SK-N-SH (cell line): ENCODE measurements at regions not wholly inside any gene's neighbourhood (a gene's known extent, or its start where the extent isn't known, plus 50 kb on each side); places are given as distances from the start of the nearest gene placed in this dataset.

Experiments
- CTCF ChIA-PET: fragments of 300-600, 350-600 bp; formaldehyde crosslinking; extraction: SDS; loops from one replicate; lab custom pipeline; 2021; lab: Yijun Ruan, JAX
- POLR2A ChIA-PET: fragments of 350-600 bp; sonication (Branson Sonifier 250); formaldehyde crosslinking; extraction: SDS; loops from one replicate; lab custom pipeline; 2020; ENCODE audit warnings: antibody characterized with exemption, inconsistent platforms; lab: Yijun Ruan, JAX
- DNase-seq: peaks from one replicate; pipeline ENCODE4 v3.0.0; 2012
- H2AFZ ChIP-seq: fragments of 200-600 bp; sonication (generic); 2 replicates; pipeline ENCODE4 v1.8.1; 2016; ENCODE audit warnings: antibody characterized with exemption, mild to moderate bottlenecking, low read depth
- H3F3A ChIP-seq: fragments of 200-600 bp; sonication (generic); replicated peaks from 2 replicates; pipeline ENCODE3; 2016; ENCODE audit warnings: antibody characterized with exemption, mild to moderate bottlenecking; ENCODE audit not compliant: insufficient read depth
- H3K27ac ChIP-seq, 2 experiments: fragments of 200-500 bp in 1 of 2; fragments of 200-600 bp in 1 of 2; sonication (Bioruptor generic) in 1 of 2; sonication (generic), shearing (Covaris generic) in 1 of 2; 2 replicates each; pipeline versions ENCODE4 v1.5.1 to v1.6.1; 2014 to 2016; ENCODE audit warnings: low read depth in 2 of 2, inconsistent platforms in 1 of 2, low read length in 1 of 2, mild to moderate bottlenecking in 1 of 2, mixed read lengths in 1 of 2
- H3K27me3 ChIP-seq: fragments of 200-600 bp; sonication (generic), shearing (Covaris generic); 2 replicates; pipeline ENCODE4 v1.6.1; 2016; ENCODE audit warnings: mixed run types; ENCODE audit not compliant: insufficient read depth
- H3K36me3 ChIP-seq, 2 experiments: fragments of 200-500 bp in 1 of 2; fragments of 200-600 bp in 1 of 2; sonication (Bioruptor generic) in 1 of 2; sonication (generic) in 1 of 2; replicated peaks in 1 of 2; 2 replicates each; pipeline versions ENCODE3 to v1.5.1; 2014 to 2016; ENCODE audit warnings: low read length in 1 of 2, mild to moderate bottlenecking in 1 of 2; ENCODE audit not compliant: insufficient read depth in 2 of 2, control insufficient read depth in 1 of 2
- H3K4me1 ChIP-seq, 2 experiments: fragments of 200-500 bp in 1 of 2; fragments of 200-600 bp in 1 of 2; sonication (Bioruptor generic) in 1 of 2; sonication (generic), shearing (Covaris generic) in 1 of 2; 2 replicates each; pipeline versions ENCODE4 v1.5.1 to v1.6.1; 2014 to 2016; ENCODE audit warnings: low read depth in 1 of 2, low read length in 1 of 2, mixed run types in 1 of 2; ENCODE audit not compliant: insufficient read depth in 2 of 2, control insufficient read depth in 1 of 2
- H3K4me2 ChIP-seq: fragments of 200-600 bp; sonication (generic), shearing (Covaris generic); 2 replicates; pipeline ENCODE4 v1.6.1; 2017; ENCODE audit warnings: mixed run types
- H3K4me3 ChIP-seq, 2 experiments: fragments of 200-500 bp in 1 of 2; fragments of 200-600 bp in 1 of 2; sonication (Bioruptor generic) in 1 of 2; sonication (generic), shearing (Covaris generic) in 1 of 2; 2 replicates each; pipeline versions ENCODE4 v1.5.1 to v1.8.1; 2014 to 2016; ENCODE audit warnings: low read depth in 2 of 2, inconsistent platforms in 1 of 2, low read length in 1 of 2, mild to moderate bottlenecking in 1 of 2, mixed read lengths in 1 of 2, moderate library complexity in 1 of 2
- H3K79me2 ChIP-seq: fragments of 200-600 bp; sonication (generic); 2 replicates; pipeline ENCODE4 v1.8.1; 2017; ENCODE audit warnings: mild to moderate bottlenecking; ENCODE audit not compliant: insufficient read depth
- H3K9ac ChIP-seq: fragments of 200-600 bp; sonication (generic); 2 replicates; pipeline ENCODE4 v1.6.1; 2017; ENCODE audit warnings: mixed run types
- H3K9me2 ChIP-seq: fragments of 200-600 bp; sonication (generic); 2 replicates; pipeline ENCODE4 v1.6.1; 2017; ENCODE audit warnings: mixed run types
- H3K9me3 ChIP-seq: fragments of 200-600 bp; sonication (generic); 2 replicates; pipeline ENCODE4 v1.6.1; 2017; ENCODE audit warnings: mixed run types, mild to moderate bottlenecking, moderate library complexity
- H4K20me1 ChIP-seq: fragments of 200-600 bp; sonication (generic); 2 replicates; pipeline ENCODE4 v1.6.1; 2017; ENCODE audit warnings: mild to moderate bottlenecking, mixed run types; ENCODE audit not compliant: insufficient read depth
- CHD2 ChIP-seq: fragments of 150-350 bp; IDR thresholded peaks from 2 replicates; pipeline ENCODE4 v1.6.1; 2018; ENCODE audit warnings: low read length; ENCODE audit not compliant: partially characterized antibody
- ELF1 ChIP-seq: IDR thresholded peaks from 2 replicates; pipeline ENCODE4 v1.4.0; 2012
- FOXM1 ChIP-seq: IDR thresholded peaks from 2 replicates; pipeline ENCODE4 v1.4.0; 2012; ENCODE audit warnings: low read depth, mild to moderate bottlenecking
- GATA2 ChIP-seq: sonication (generic); formaldehyde crosslinking; IDR thresholded peaks from 2 replicates; pipeline ENCODE4 v1.5.0; 2020; ENCODE audit warnings: mild to moderate bottlenecking, missing genetic modification reagents
- MEF2A ChIP-seq: IDR thresholded peaks from 2 replicates; pipeline ENCODE4 v1.4.0; 2012; ENCODE audit warnings: low read depth, borderline replicate concordance
- NFIC ChIP-seq: IDR thresholded peaks from 2 replicates; pipeline ENCODE4 v1.4.0; 2012; ENCODE audit warnings: borderline replicate concordance
- RFX5 ChIP-seq: IDR thresholded peaks from 2 replicates; pipeline ENCODE4 v1.6.1; 2012; ENCODE audit warnings: mild to moderate bottlenecking, improper control_type of control experiment, low read length
- RXRA ChIP-seq: IDR thresholded peaks from 2 replicates; pipeline ENCODE4 v1.4.0; 2012; ENCODE audit warnings: low read depth, mild to moderate bottlenecking, borderline replicate concordance
- SMC3 ChIP-seq: IDR thresholded peaks from 2 replicates; pipeline ENCODE4 v1.6.1; 2012; ENCODE audit warnings: low read depth, low read length, improper control_type of control experiment
- TEAD4 ChIP-seq: IDR thresholded peaks from 2 replicates; pipeline ENCODE4 v1.4.0; 2012; ENCODE audit warnings: mild to moderate bottlenecking, borderline replicate concordance; ENCODE audit not compliant: insufficient read depth
- WGBS: methylation state at CpG from one replicate; pipeline ENCODE4 v1.1.6; 2017; ENCODE audit warnings: low lambda C conversion rate; 5-methylcytosine and 5-hydroxymethylcytosine counted together
- TF ChIP-seq, protein P1 (sequence below): fragments of 200-600 bp; sonication (generic); IDR thresholded peaks from 2 replicates; pipeline ENCODE4 v1.6.1; 2017; ENCODE audit warnings: antibody characterized with exemption, mild to moderate bottlenecking, moderate library complexity
- TF ChIP-seq, protein P2 (sequence below): IDR thresholded peaks from 2 replicates; pipeline ENCODE4 v1.4.0; 2012; ENCODE audit warnings: low read depth

- no peak for TF ChIP-seq RXRA
These were observed 128.9 kb upstream of the VWC2 start (continued) for GRCh38 chr7:49644396-49645166.

- Histone ChIP-seq H3K9ac (no peak overlapping the region), H3K9me3 (no peaks in the 10 kb centered on the region), H3K79me2 (no peaks in the 10 kb centered on the region), H2AFZ (no peak overlapping the region), H3K27me3 (no peaks in the 10 kb centered on the region), H3K4me2 (no peak overlapping the region), H3K36me3 (no peaks in the 10 kb centered on the region), H3K27ac (no peak overlapping the region), H3K4me1 (no peaks in the 10 kb centered on the region), H3K9me2 (no peaks in the 10 kb centered on the region), H4K20me1 (no peaks in the 10 kb centered on the region), H3F3A (no peaks in the 10 kb centered on the region), H3K4me3 (no peak overlapping the region)
- no peak for DNase-seq
- TF ChIP-seq SMC3 (no peak), MEF2A (no peak), ELF1 (no peak), TEAD4 (no peak), CHD2 (no peak), FOXM1 (no peak)
- TF ChIP-seq, protein P1, sequence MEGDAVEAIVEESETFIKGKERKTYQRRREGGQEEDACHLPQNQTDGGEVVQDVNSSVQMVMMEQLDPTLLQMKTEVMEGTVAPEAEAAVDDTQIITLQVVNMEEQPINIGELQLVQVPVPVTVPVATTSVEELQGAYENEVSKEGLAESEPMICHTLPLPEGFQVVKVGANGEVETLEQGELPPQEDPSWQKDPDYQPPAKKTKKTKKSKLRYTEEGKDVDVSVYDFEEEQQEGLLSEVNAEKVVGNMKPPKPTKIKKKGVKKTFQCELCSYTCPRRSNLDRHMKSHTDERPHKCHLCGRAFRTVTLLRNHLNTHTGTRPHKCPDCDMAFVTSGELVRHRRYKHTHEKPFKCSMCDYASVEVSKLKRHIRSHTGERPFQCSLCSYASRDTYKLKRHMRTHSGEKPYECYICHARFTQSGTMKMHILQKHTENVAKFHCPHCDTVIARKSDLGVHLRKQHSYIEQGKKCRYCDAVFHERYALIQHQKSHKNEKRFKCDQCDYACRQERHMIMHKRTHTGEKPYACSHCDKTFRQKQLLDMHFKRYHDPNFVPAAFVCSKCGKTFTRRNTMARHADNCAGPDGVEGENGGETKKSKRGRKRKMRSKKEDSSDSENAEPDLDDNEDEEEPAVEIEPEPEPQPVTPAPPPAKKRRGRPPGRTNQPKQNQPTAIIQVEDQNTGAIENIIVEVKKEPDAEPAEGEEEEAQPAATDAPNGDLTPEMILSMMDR = no peak
- ChIA-PET CTCF (no interaction called here), POLR2A (no interaction called here)
- WGBS = 0% methylated on average over 3 of the region's 3 CpGs
These were observed 128.1 kb upstream of the VWC2 start for GRCh38 chr7:49645296-49645695.

DNA sequence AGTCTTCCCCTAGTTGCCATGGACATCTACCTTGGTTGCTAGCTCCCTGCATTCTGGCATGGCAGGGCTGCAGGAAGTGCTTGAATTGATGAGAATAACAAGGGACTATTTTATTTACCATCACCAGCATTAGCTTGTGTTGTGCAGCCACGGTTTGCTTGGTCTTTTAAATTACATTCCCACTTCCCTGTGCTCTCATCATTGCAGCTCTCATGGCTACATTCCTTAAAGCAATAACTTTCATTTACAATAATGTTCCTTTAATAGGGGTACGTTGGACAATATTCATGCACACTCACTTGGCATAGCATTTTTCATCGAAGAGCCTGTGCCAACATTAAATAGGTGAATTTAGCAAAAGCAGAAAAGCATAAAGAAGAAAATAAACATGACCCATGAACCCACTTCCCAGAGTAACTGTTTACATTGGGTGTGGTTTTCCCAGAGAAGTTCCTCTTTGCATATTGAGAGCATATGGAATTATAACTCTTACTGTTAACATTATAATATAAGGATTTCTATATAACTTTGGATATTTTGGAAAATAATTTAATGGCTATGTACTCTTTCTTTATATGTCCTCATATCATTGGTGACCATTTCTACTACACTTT is 113.2 kb upstream of the VWC2 start:
- H3K79me2 ChIP-seq = no peaks in the 10 kb centered on the region
- no peaks in the 10 kb centered on the region for H3K27me3 ChIP-seq
- no peak overlapping the region for H3K9ac ChIP-seq
- H3K4me3 ChIP-seq = no peak overlapping the region
- POLR2A ChIA-PET = no interaction called here
- H3K9me2 ChIP-seq = no peaks in the 10 kb centered on the region
- no peak overlapping the region for H2AFZ ChIP-seq
- no peak for TF ChIP-seq NFIC
- TF ChIP-seq GATA2 (CRISPR knock-in tag) = no peak
- TF ChIP-seq, protein P2, sequence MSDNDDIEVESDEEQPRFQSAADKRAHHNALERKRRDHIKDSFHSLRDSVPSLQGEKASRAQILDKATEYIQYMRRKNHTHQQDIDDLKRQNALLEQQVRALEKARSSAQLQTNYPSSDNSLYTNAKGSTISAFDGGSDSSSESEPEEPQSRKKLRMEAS = no peak
- TF ChIP-seq RFX5 = no peak
- no peaks in the 10 kb centered on the region for H3K9me3 ChIP-seq
- no peaks in the 10 kb centered on the region for H3K4me1 ChIP-seq
- CTCF ChIA-PET = no interaction called here
- no peaks in the 10 kb centered on the region for H3K36me3 ChIP-seq
- H3F3A ChIP-seq = no peaks in the 10 kb centered on the region
- no peak for DNase-seq
- no peak overlapping the region for H3K4me2 ChIP-seq
- H3K27ac ChIP-seq = no peak overlapping the region
- 0% methylated on average over 3 of the region's 3 CpGs for WGBS
- H4K20me1 ChIP-seq = no peaks in the 10 kb centered on the region
